HG03060 (cell line): ENCODE measurements at regions not wholly inside any gene's neighbourhood (a gene's known extent, or its start where the extent isn't known, plus 50 kb on each side); places are given as distances from the start of the nearest gene placed in this dataset.
"Not testable (repeated sequence)": the region's sequence is repeated elsewhere in the genome, so short reads cannot be mapped to it uniquely, and the experiment has no call there.

Experiments used
- ATAC-seq: cut with Tn5 transposase; IDR thresholded peaks from one replicate; pipeline ENCODE4 v1.9.1; 2021; ENCODE audit warnings: low read depth, moderate number of reproducible peaks; ENCODE audit not compliant: unreplicated experiment

GRCh38 chr11:104781037-104781436 is 117.2 kb downstream of the CASP12 start:
- no peak for ATAC-seq

- ATAC-seq = no peak
These were observed 121.6 kb downstream of the CASP12 start for GRCh38 chr11:104776501-104777170.

- no peak for ATAC-seq
These were observed 123.7 kb downstream of the CASP12 start for GRCh38 chr11:104774578-104774977.

- ATAC-seq = no peak
These were observed 125.4 kb downstream of the CASP12 start for GRCh38 chr11:104772806-104773241.

GRCh38 chr11:104771763-104772162 is 126.5 kb downstream of the CASP12 start:
- ATAC-seq = no peak

- ATAC-seq = not testable (repeated sequence)
These were observed 127.2 kb downstream of the CASP12 start for GRCh38 chr11:104771046-104771445.

- no peak for ATAC-seq
These were observed 132.7 kb downstream of the CASP12 start for GRCh38 chr11:104765401-104766095.

GRCh38 chr11:104764710-104765045 is 133.6 kb downstream of the CASP12 start:
- ATAC-seq = peak; percentile 16

GRCh38 chr11:104763930-104764709 is 134.1 kb downstream of the CASP12 start:
- peak; percentile 47 for ATAC-seq

- ATAC-seq = no peak
These were observed 136.7 kb downstream of the CASP12 start for GRCh38 chr11:104761511-104761910.

GRCh38 chr11:104759464-104759863 is 138.8 kb downstream of the CASP12 start:
- no peak for ATAC-seq

GRCh38 chr11:104738918-104739317 is 159.3 kb downstream of the CASP12 start:
- ATAC-seq = no peak

GRCh38 chr11:104738208-104738607 is 160.1 kb downstream of the CASP12 start:
- ATAC-seq = no peak

- ATAC-seq = no peak
These were observed 161.8 kb downstream of the CASP12 start for GRCh38 chr11:104736502-104736901.

- no peak for ATAC-seq
These were observed 163.3 kb downstream of the CASP12 start for GRCh38 chr11:104734998-104735397.

GRCh38 chr11:104731890-104732289 is 166.4 kb downstream of the CASP12 start:
- ATAC-seq = no peak

- no peak for ATAC-seq
These were observed 169.3 kb downstream of the CASP12 start for GRCh38 chr11:104728927-104729326.

GRCh38 chr11:104727768-104728167 is 170.5 kb downstream of the CASP12 start:
- no peak for ATAC-seq

GRCh38 chr11:104727095-104727494 is 171.2 kb downstream of the CASP12 start:
- no peak for ATAC-seq

- ATAC-seq = no peak
These were observed 172.4 kb downstream of the CASP12 start for GRCh38 chr11:104725796-104726408.

- ATAC-seq = no peak
These were observed 184.9 kb downstream of the CASP12 start for GRCh38 chr11:104713401-104713800.
